GM12878 (cell line): ENCODE measurements at regions not wholly inside any gene's neighbourhood (a gene's known extent, or its start where the extent isn't known, plus 50 kb on each side); places are given as distances from the start of the nearest gene placed in this dataset.

Experiments used
- ATAC-seq: fragments of 200-7000 bp; cut with Tn5 transposase; 3 replicates; pipeline ENCODE4 v1.9.1; 2020; ENCODE audit warnings: mild to moderate bottlenecking, moderate library complexity
- BruUV-seq: library from RNA; stranded (reverse); fragments of 400-500 nt; replicated peaks from 2 replicates; lab custom pipeline; 2021; lab: Mats Ljungman, UMichigan
- CTCF ChIA-PET: fragments of 300-600 bp; sonication (Branson Sonifier 250); formaldehyde crosslinking; extraction: SDS; loops from one replicate; lab custom pipeline; 2021; ENCODE audit warnings: inconsistent platforms; lab: Yijun Ruan, JAX
- POLR2A ChIA-PET: fragments of 350-600 bp; formaldehyde crosslinking; extraction: SDS; loops from one replicate; lab custom pipeline; 2021; ENCODE audit warnings: inconsistent platforms; lab: Charles Lee
- RAD21 ChIA-PET: fragments of 300-600 bp; sonication (Branson Sonifier 250); formaldehyde crosslinking; loops from one replicate; lab custom pipeline; 2023; ENCODE audit warnings: antibody characterized with exemption; ENCODE audit not compliant: unreplicated experiment; lab: Charles Lee
- SMC1A ChIA-PET: fragments of 300-600 bp; sonication (Branson Sonifier 250); formaldehyde crosslinking; loops from one replicate; lab custom pipeline; 2023; ENCODE audit not compliant: unreplicated experiment, uncharacterized antibody; lab: Charles Lee
- DNase-seq: peaks from one replicate; pipeline ENCODE4 v3.0.0-alpha.2; 2011; ENCODE audit warnings: low read depth, low spot score
- FAIRE-seq: peaks from 3 replicates; lab custom pipeline; 2011; peaks lifted over from hg19 to GRCh38; lab: Jason Lieb, UNC
- H2AFZ ChIP-seq: 2 replicates; pipeline ENCODE4 v1.6.0; 2011; ENCODE audit warnings: low read depth, low read length, control low read depth; ENCODE audit not compliant: control insufficient read depth
- H3K27ac ChIP-seq: 2 replicates; pipeline ENCODE4 v1.5.1; 2011; ENCODE audit warnings: control low read depth; ENCODE audit not compliant: control insufficient read depth, insufficient read depth
- H3K27me3 ChIP-seq, 2 experiments: replicated peaks in 1 of 2; 2 replicates each; pipeline versions ENCODE4 v1.6.0 to v1.6.1; 2011; ENCODE audit warnings: low read length in 1 of 2; ENCODE audit not compliant: control insufficient read depth in 2 of 2, insufficient read depth in 2 of 2
- H3K36me3 ChIP-seq, 2 experiments: 2 replicates each; pipeline ENCODE4 v1.5.1; 2011; ENCODE audit warnings: low read length in 1 of 2; ENCODE audit not compliant: control insufficient read depth in 2 of 2, insufficient read depth in 2 of 2
- H3K4me1 ChIP-seq: 2 replicates; pipeline ENCODE4 v1.6.1; 2011; ENCODE audit warnings: mild to moderate bottlenecking, low read length, moderate library complexity, mixed read lengths; ENCODE audit not compliant: control insufficient read depth, insufficient read depth
- H3K4me2 ChIP-seq: 2 replicates; pipeline ENCODE4 v1.6.0; 2011; ENCODE audit warnings: control low read depth; ENCODE audit not compliant: control insufficient read depth, insufficient read depth
- H3K4me3 ChIP-seq: fragments of 200-600 bp; sonication (generic); 2 replicates; pipeline ENCODE4 v1.5.1; 2016
- H3K79me2 ChIP-seq: 2 replicates; pipeline ENCODE4 v1.6.0; 2011; ENCODE audit warnings: low read length; ENCODE audit not compliant: control insufficient read depth, insufficient read depth
- H3K9ac ChIP-seq: 2 replicates; pipeline ENCODE4 v1.8.0; 2011; ENCODE audit warnings: low read length, control low read depth, mixed read lengths; ENCODE audit not compliant: control insufficient read depth, insufficient read depth
- H3K9me3 ChIP-seq: replicated peaks from 3 replicates; pipeline ENCODE4 v1.5.1; 2011; ENCODE audit warnings: mild to moderate bottlenecking, low read length; ENCODE audit not compliant: control insufficient read depth, insufficient read depth
- H4K20me1 ChIP-seq: 2 replicates; pipeline ENCODE4 v1.6.0; 2011; ENCODE audit not compliant: control insufficient read depth, insufficient read depth
- CHD1 ChIP-seq: IDR thresholded peaks from 2 replicates; pipeline ENCODE4 v1.6.1; 2012; ENCODE audit warnings: low read depth, low read length, improper control_type of control experiment
- CREM ChIP-seq: IDR thresholded peaks from 2 replicates; pipeline ENCODE4 v1.6.1; 2014; ENCODE audit warnings: antibody characterized with exemption, low read depth
- GATAD2B ChIP-seq: fragments of 450-650 bp; conservative IDR thresholded peaks from 2 replicates; pipeline ENCODE4 v1.6.1; 2017; ENCODE audit warnings: low read depth, mild to moderate bottlenecking, moderate library complexity
- IKZF2 ChIP-seq, 2 experiments: fragments of 450-650 bp; IDR thresholded peaks; 2 replicates each; pipeline ENCODE4 v1.6.1; 2017; ENCODE audit warnings: mild to moderate bottlenecking in 2 of 2, moderate library complexity in 2 of 2
- KAT2A ChIP-seq: conservative IDR thresholded peaks from 2 replicates; pipeline ENCODE4 v1.6.1; 2011; ENCODE audit warnings: low read depth, low read length; ENCODE audit not compliant: control insufficient read depth
- LARP7 ChIP-seq: fragments of 450-650 bp; IDR thresholded peaks from 2 replicates; pipeline ENCODE4 v1.6.1; 2017; ENCODE audit warnings: mild to moderate bottlenecking
- MEF2A ChIP-seq: IDR thresholded peaks from 2 replicates; pipeline ENCODE4 v1.6.1; 2011; ENCODE audit warnings: low read depth, mild to moderate bottlenecking, low read length, moderate library complexity; ENCODE audit not compliant: insufficient read depth
- MEF2B ChIP-seq: fragments of 450-650 bp; IDR thresholded peaks from 2 replicates; pipeline ENCODE4 v1.6.1; 2018; ENCODE audit warnings: mild to moderate bottlenecking, moderate library complexity; ENCODE audit not compliant: partially characterized antibody, poor library complexity, severe bottlenecking
- MXI1 ChIP-seq: fragments of 150-350 bp; IDR thresholded peaks from 2 replicates; pipeline ENCODE4 v1.6.1; 2011; ENCODE audit warnings: low read depth, mild to moderate bottlenecking, inconsistent platforms, low read length, improper control_type of control experiment
- PAX8 ChIP-seq: fragments of 450-650 bp; IDR thresholded peaks from 2 replicates; pipeline ENCODE4 v1.6.1; 2017; ENCODE audit warnings: mild to moderate bottlenecking, moderate library complexity
- RUNX3 ChIP-seq: IDR thresholded peaks from 2 replicates; pipeline ENCODE4 v1.6.1; 2012; ENCODE audit warnings: low read length, inconsistent platforms
- TCF12 ChIP-seq: IDR thresholded peaks from 2 replicates; pipeline ENCODE4 v1.6.1; 2011; ENCODE audit warnings: low read depth, mild to moderate bottlenecking, low read length
- WGBS: methylation state at CpG from one replicate; pipeline ENCODE4 v1.1.6; 2016; ENCODE audit warnings: low lambda C conversion rate; ENCODE audit not compliant: insufficient replicate concordance, insufficient coverage; ENCODE audit errors: missing lambda C conversion rate; 5-methylcytosine and 5-hydroxymethylcytosine counted together
- in situ Hi-C: fragments of 300-500 bp; cut with MboI; formaldehyde crosslinking; loops from 9 replicates; pipeline ENCODE4 v1.14.3; 2018; ENCODE audit warnings: mixed read lengths
- intact Hi-C: fragments of 100-400 bp; cut with micrococcal nuclease; formaldehyde crosslinking; loops from one replicate; pipeline ENCODE4 v1.14.2; 2022; ENCODE audit not compliant: unreplicated experiment
- TF ChIP-seq, protein P1 (sequence below): IDR thresholded peaks from 2 replicates; pipeline ENCODE4 v1.6.1; 2012; ENCODE audit warnings: low read depth, low read length, improper control_type of control experiment
- TF ChIP-seq, protein P2 (sequence below): IDR thresholded peaks from 2 replicates; pipeline ENCODE4 v1.6.1; 2011; ENCODE audit warnings: low read depth, mild to moderate bottlenecking, low read length, moderate library complexity, borderline replicate concordance; ENCODE audit errors: extremely low read depth
- TF ChIP-seq, protein P3 (sequence below): fragments of 450-650 bp; IDR thresholded peaks from 2 replicates; pipeline ENCODE4 v1.6.1; 2016; ENCODE audit warnings: mild to moderate bottlenecking
- TF ChIP-seq, protein P4 (sequence below): IDR thresholded peaks from 2 replicates; pipeline ENCODE4 v1.6.1; 2011; ENCODE audit warnings: mild to moderate bottlenecking, low read depth, low read length, moderate library complexity; ENCODE audit not compliant: insufficient replicate concordance
- TF ChIP-seq, protein P5 (sequence below): IDR thresholded peaks from 2 replicates; pipeline ENCODE4 v1.6.1; 2012; ENCODE audit warnings: low read depth, low read length, improper control_type of control experiment
- TF ChIP-seq, protein P6 (sequence below): fragments of 450-650 bp; formaldehyde crosslinking; IDR thresholded peaks from 2 replicates; pipeline ENCODE4 v1.5.0; 2022; ENCODE audit warnings: mild to moderate bottlenecking, missing genetic modification characterization

DNA sequence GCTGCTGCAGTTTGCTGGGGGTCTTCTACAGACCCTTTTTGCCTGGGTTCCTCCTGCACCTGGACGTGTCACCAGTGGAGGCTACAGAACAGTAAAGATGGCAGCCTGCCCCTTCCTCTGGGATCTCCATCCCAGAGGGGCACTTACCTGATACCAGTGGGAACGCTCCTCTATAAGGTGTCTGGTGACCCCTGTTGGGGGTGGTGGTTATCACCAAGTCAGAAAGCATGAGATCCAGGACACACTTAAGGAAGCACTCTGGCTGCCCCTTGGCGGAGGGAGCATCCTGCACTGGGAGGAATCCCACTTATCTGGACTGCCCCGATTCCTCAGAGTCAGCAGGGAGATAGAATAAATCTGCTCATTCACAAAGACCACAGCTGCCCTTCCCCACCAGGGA is 218.9 kb upstream of the GALNTL6 start:
- DNase-seq (no peak), FAIRE-seq (no peak), ATAC-seq (no peak)
- Histone ChIP-seq H2AFZ (no peak overlapping the region), H3K9me3 (no peaks in the 10 kb centered on the region), H3K27me3 (no peaks in the 10 kb centered on the region), H3K36me3 (no peaks in the 10 kb centered on the region), H3K9ac (no peak overlapping the region), H4K20me1 (no peaks in the 10 kb centered on the region), H3K4me2 (no peak overlapping the region), H3K4me1 (no peaks in the 10 kb centered on the region), H3K4me3 (no peak overlapping the region), H3K27ac (no peak overlapping the region), H3K79me2 (no peaks in the 10 kb centered on the region)
- intact Hi-C loops (no loop called here), in situ Hi-C loops (no loop called here)
- ChIA-PET RAD21 (no interaction called here), POLR2A (no interaction called here), CTCF (no interaction called here), SMC1A (no interaction called here)
- WGBS, result 54% methylated on average over 4 of the region's 4 CpGs
- BruUV-seq, result no TSS peak
- TF ChIP-seq, protein P1, sequence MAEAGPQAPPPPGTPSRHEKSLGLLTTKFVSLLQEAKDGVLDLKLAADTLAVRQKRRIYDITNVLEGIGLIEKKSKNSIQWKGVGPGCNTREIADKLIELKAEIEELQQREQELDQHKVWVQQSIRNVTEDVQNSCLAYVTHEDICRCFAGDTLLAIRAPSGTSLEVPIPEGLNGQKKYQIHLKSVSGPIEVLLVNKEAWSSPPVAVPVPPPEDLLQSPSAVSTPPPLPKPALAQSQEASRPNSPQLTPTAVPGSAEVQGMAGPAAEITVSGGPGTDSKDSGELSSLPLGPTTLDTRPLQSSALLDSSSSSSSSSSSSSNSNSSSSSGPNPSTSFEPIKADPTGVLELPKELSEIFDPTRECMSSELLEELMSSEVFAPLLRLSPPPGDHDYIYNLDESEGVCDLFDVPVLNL, result no peak
- TF ChIP-seq, protein P2, sequence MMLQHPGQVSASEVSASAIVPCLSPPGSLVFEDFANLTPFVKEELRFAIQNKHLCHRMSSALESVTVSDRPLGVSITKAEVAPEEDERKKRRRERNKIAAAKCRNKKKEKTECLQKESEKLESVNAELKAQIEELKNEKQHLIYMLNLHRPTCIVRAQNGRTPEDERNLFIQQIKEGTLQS, result no peak
- TF ChIP-seq MEF2B, result no peak
- TF ChIP-seq RUNX3, result no peak
- no peak for TF ChIP-seq IKZF2 (IDR thresholded peaks at IDR 0.05)
- TF ChIP-seq PAX8, result no peak
- no peak for TF ChIP-seq MEF2A
- no peak for TF ChIP-seq TCF12
- TF ChIP-seq KAT2A, result no peak
- TF ChIP-seq, protein P3, sequence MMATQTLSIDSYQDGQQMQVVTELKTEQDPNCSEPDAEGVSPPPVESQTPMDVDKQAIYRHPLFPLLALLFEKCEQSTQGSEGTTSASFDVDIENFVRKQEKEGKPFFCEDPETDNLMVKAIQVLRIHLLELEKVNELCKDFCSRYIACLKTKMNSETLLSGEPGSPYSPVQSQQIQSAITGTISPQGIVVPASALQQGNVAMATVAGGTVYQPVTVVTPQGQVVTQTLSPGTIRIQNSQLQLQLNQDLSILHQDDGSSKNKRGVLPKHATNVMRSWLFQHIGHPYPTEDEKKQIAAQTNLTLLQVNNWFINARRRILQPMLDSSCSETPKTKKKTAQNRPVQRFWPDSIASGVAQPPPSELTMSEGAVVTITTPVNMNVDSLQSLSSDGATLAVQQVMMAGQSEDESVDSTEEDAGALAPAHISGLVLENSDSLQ, result no peak
- TF ChIP-seq, protein P4, sequence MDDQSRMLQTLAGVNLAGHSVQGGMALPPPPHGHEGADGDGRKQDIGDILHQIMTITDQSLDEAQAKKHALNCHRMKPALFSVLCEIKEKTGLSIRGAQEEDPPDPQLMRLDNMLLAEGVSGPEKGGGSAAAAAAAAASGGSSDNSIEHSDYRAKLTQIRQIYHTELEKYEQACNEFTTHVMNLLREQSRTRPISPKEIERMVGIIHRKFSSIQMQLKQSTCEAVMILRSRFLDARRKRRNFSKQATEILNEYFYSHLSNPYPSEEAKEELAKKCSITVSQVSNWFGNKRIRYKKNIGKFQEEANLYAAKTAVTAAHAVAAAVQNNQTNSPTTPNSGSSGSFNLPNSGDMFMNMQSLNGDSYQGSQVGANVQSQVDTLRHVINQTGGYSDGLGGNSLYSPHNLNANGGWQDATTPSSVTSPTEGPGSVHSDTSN, result no peak
- no peak for TF ChIP-seq LARP7
- TF ChIP-seq GATAD2B, result no peak
- no peak for TF ChIP-seq CHD1
- TF ChIP-seq, protein P5, sequence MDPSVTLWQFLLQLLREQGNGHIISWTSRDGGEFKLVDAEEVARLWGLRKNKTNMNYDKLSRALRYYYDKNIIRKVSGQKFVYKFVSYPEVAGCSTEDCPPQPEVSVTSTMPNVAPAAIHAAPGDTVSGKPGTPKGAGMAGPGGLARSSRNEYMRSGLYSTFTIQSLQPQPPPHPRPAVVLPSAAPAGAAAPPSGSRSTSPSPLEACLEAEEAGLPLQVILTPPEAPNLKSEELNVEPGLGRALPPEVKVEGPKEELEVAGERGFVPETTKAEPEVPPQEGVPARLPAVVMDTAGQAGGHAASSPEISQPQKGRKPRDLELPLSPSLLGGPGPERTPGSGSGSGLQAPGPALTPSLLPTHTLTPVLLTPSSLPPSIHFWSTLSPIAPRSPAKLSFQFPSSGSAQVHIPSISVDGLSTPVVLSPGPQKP, result no peak
- TF ChIP-seq MXI1, result no peak
- TF ChIP-seq CREM, result no peak
- TF ChIP-seq, protein P6, sequence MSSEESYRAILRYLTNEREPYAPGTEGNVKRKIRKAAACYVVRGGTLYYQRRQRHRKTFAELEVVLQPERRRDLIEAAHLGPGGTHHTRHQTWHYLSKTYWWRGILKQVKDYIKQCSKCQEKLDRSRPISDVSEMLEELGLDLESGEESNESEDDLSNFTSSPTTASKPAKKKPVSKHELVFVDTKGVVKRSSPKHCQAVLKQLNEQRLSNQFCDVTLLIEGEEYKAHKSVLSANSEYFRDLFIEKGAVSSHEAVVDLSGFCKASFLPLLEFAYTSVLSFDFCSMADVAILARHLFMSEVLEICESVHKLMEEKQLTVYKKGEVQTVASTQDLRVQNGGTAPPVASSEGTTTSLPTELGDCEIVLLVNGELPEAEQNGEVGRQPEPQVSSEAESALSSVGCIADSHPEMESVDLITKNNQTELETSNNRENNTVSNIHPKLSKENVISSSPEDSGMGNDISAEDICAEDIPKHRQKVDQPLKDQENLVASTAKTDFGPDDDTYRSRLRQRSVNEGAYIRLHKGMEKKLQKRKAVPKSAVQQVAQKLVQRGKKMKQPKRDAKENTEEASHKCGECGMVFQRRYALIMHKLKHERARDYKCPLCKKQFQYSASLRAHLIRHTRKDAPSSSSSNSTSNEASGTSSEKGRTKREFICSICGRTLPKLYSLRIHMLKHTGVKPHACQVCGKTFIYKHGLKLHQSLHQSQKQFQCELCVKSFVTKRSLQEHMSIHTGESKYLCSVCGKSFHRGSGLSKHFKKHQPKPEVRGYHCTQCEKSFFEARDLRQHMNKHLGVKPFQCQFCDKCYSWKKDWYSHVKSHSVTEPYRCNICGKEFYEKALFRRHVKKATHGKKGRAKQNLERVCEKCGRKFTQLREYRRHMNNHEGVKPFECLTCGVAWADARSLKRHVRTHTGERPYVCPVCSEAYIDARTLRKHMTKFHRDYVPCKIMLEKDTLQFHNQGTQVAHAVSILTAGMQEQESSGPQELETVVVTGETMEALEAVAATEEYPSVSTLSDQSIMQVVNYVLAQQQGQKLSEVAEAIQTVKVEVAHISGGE, result no peak
